ENCODE measurements at regions not wholly inside any gene's neighbourhood (a gene's known extent, or its start where the extent isn't known, plus 50 kb on each side); places are given as distances from the start of the nearest gene placed in this dataset.

- Histone ChIP-seq H3K9me1 (ENCODE audit: control insufficient read depth, insufficient read depth, low read length) (no peaks in the 10 kb centered on the region), H4K20me1 (replicated peaks; ENCODE audit: control insufficient read depth, insufficient read depth, low read length) (no peaks in the 10 kb centered on the region), H3K4me1 (replicated peaks in 1 of 2; ENCODE audit: control insufficient read depth in 2 of 2, insufficient read depth in 2 of 2, low read length in 2 of 2) (no peaks in the 10 kb centered on the region), H3K9me3 (replicated peaks; ENCODE audit: control insufficient read depth, insufficient read depth, low read depth, low read length) (no peaks in the 10 kb centered on the region), H3K36me3 (ENCODE audit: control insufficient read depth, insufficient read depth, low read length) (no peaks in the 10 kb centered on the region), H2AFZ (ENCODE audit: low read depth, low read length) (no peak overlapping the region), H3K9ac (ENCODE audit: insufficient read depth in 1 of 2, low read depth in 2 of 2, low read length in 2 of 2) (no peak overlapping the region), H3K27ac (ENCODE audit: extremely low read depth, low read depth, low read length) (no peak overlapping the region), H3K4me3 (no peak overlapping the region), H3K79me2 (ENCODE audit: control insufficient read depth, insufficient read depth, low read length) (no peaks in the 10 kb centered on the region), H3K27me3 (ENCODE audit: control insufficient read depth in 2 of 2, insufficient read depth in 2 of 2, low read length in 2 of 2) (no peaks in the 10 kb centered on the region), H3K4me2 (ENCODE audit: insufficient read depth, low read length) (no peak overlapping the region)
- no TSS peak for BruUV-seq (replicated peaks)
- intact Hi-C loops (cut with micrococcal nuclease) (no loop called here), in situ Hi-C loops (cut with MboI) (no loop called here)
- DNase-seq (ENCODE audit: extremely low read depth in 1 of 4, low spot score in 3 of 4) (no peak), FAIRE-seq (no peak), ATAC-seq (no peak)
- POLR2A ChIA-PET: interaction anchor here (1.6 kb wide), 1 partner anchor 9 kb away, joined by 3 read pairs; no protein-coding TSS in a partner anchor
- no peak for TF ChIP-seq ZNF395 (CRISPR knock-in tag; IDR thresholded peaks at IDR 0.05)
- no peak for TF ChIP-seq GABPB1 (CRISPR knock-in tag; IDR thresholded peaks at IDR 0.05)
- CTCF ChIA-PET (ENCODE audit: low intra/inter-chr PET ratio): no interaction called here
These were observed 208.8 kb downstream of the COX18 start for GRCh38 chr4:72860766-72861165.

- Histone ChIP-seq H3K27me3 (ENCODE audit: control insufficient read depth in 2 of 2, insufficient read depth in 2 of 2, low read length in 2 of 2) (no peaks in the 10 kb centered on the region), H3K79me2 (ENCODE audit: control insufficient read depth, insufficient read depth, low read length) (no peaks in the 10 kb centered on the region), H3K4me1 (replicated peaks in 1 of 2; ENCODE audit: control insufficient read depth in 2 of 2, insufficient read depth in 2 of 2, low read length in 2 of 2) (no peaks in the 10 kb centered on the region), H3K27ac (ENCODE audit: extremely low read depth, low read depth, low read length) (no peak overlapping the region), H3K4me2 (ENCODE audit: insufficient read depth, low read length) (no peak overlapping the region), H3K4me3 (no peak overlapping the region), H3K9ac (ENCODE audit: insufficient read depth in 1 of 2, low read depth in 2 of 2, low read length in 2 of 2) (no peak overlapping the region), H3K9me3 (replicated peaks; ENCODE audit: control insufficient read depth, insufficient read depth, low read depth, low read length) (no peaks in the 10 kb centered on the region), H2AFZ (ENCODE audit: low read depth, low read length) (no peak overlapping the region), H3K9me1 (ENCODE audit: control insufficient read depth, insufficient read depth, low read length) (no peaks in the 10 kb centered on the region), H3K36me3 (ENCODE audit: control insufficient read depth, insufficient read depth, low read length) (no peaks in the 10 kb centered on the region), H4K20me1 (replicated peaks; ENCODE audit: control insufficient read depth, insufficient read depth, low read length) (no peaks in the 10 kb centered on the region)
- DNase-seq (ENCODE audit: extremely low read depth in 1 of 4, low spot score in 3 of 4) (no peak), FAIRE-seq (no peak), ATAC-seq (no peak)
- ChIA-PET POLR2A (interaction anchor here (0.6 kb wide), 1 partner anchor 115 kb away, joined by 4 read pairs; no protein-coding TSS in a partner anchor), CTCF (ENCODE audit: low intra/inter-chr PET ratio) (no interaction called here)
- intact Hi-C loops (cut with micrococcal nuclease): no loop called here
- TF ChIP-seq GTF3C2 (IDR thresholded peaks at IDR 0.05; ENCODE audit: borderline replicate concordance, extremely low read depth, insufficient read length) (no peak), ZBTB7A (IDR thresholded peaks at IDR 0.05; ENCODE audit: borderline replicate concordance, control insufficient read depth, low read depth, low read length) (no peak), SNIP1 (IDR thresholded peaks at IDR 0.05; ENCODE audit: low read depth) (no peak), FOXP4 (CRISPR knock-in tag; IDR thresholded peaks at IDR 0.05; ENCODE audit: borderline replicate concordance) (no peak), CREM (IDR thresholded peaks at IDR 0.05; ENCODE audit: low read depth) (no peak)
- no TSS peak for BruUV-seq (replicated peaks)
- 0% methylated on average over 4 of the region's 4 CpGs for WGBS (ENCODE audit: insufficient coverage, low coverage, missing lambda C conversion rate)
- in situ Hi-C loops (cut with MboI): no loop called here
These were observed 211.2 kb downstream of the COX18 start for GRCh38 chr4:72858328-72858727.
